ENCODE measurements at regions not wholly inside any gene's neighbourhood (a gene's known extent, or its start where the extent isn't known, plus 50 kb on each side); places are given as distances from the start of the nearest gene placed in this dataset.

- TF ChIP-seq GATA3 (IDR thresholded peaks at IDR 0.05; ENCODE audit: low read depth, low read length) (no peak), GATA2 (IDR thresholded peaks at IDR 0.05; ENCODE audit: low read depth, low read length) (no peak)
Measured at GRCh38 chr20:53676519-53676822, 82.8 kb upstream of the ZNF217 start.
